GM23248 (cell line): ENCODE measurements at regions not wholly inside any gene's neighbourhood (a gene's known extent, or its start where the extent isn't known, plus 50 kb on each side); places are given as distances from the start of the nearest gene placed in this dataset.

Source experiments
- DNase-seq: peaks from one replicate; pipeline ENCODE4 v3.0.0-alpha.2; 2015
- H2AFZ ChIP-seq: fragments of 200-600 bp; sonication (generic); 2 replicates; pipeline ENCODE4 v1.6.1; 2016; ENCODE audit warnings: antibody characterized with exemption
- H3F3A ChIP-seq: fragments of 200-600 bp; sonication (generic); 2 replicates; pipeline ENCODE4 v1.6.1; 2016; ENCODE audit warnings: mild to moderate bottlenecking, antibody characterized with exemption, mixed run types; ENCODE audit not compliant: insufficient read depth
- H3K27ac ChIP-seq: fragments of 200-600 bp; sonication (generic); 2 replicates; pipeline ENCODE4 v1.5.1; 2016; ENCODE audit warnings: mild to moderate bottlenecking
- H3K27me3 ChIP-seq: fragments of 200-600 bp; sonication (generic); replicated peaks from 2 replicates; pipeline ENCODE4 v1.6.1; 2016; ENCODE audit warnings: mild to moderate bottlenecking; ENCODE audit not compliant: insufficient read depth
- H3K36me3 ChIP-seq: fragments of 200-600 bp; sonication (generic); 2 replicates; pipeline ENCODE4 v1.6.1; 2016; ENCODE audit warnings: low read depth, mild to moderate bottlenecking
- H3K4me1 ChIP-seq: fragments of 200-600 bp; sonication (generic); 2 replicates; pipeline ENCODE4 v1.6.1; 2016; ENCODE audit warnings: mild to moderate bottlenecking; ENCODE audit not compliant: insufficient read depth
- H3K4me2 ChIP-seq: fragments of 200-600 bp; sonication (generic); one replicate; pipeline ENCODE4 v1.6.1; 2016; ENCODE audit warnings: mild to moderate bottlenecking; ENCODE audit not compliant: unreplicated experiment
- H3K4me3 ChIP-seq: fragments of 200-600 bp; sonication (generic); 2 replicates; pipeline ENCODE4 v1.5.1; 2016; ENCODE audit warnings: mild to moderate bottlenecking
- H3K79me2 ChIP-seq: fragments of 200-600 bp; sonication (generic); 2 replicates; pipeline ENCODE4 v1.6.1; 2016; ENCODE audit warnings: mild to moderate bottlenecking; ENCODE audit not compliant: insufficient read depth
- H3K9ac ChIP-seq: fragments of 200-600 bp; sonication (generic); 2 replicates; pipeline ENCODE4 v1.6.1; 2016; ENCODE audit warnings: mild to moderate bottlenecking
- H3K9me2 ChIP-seq: fragments of 200-600 bp; sonication (generic); 2 replicates; pipeline ENCODE4 v1.6.1; 2016; ENCODE audit warnings: mixed run types, mild to moderate bottlenecking, moderate library complexity; ENCODE audit not compliant: insufficient read depth
- H3K9me3 ChIP-seq: fragments of 200-600 bp; sonication (generic); one replicate; pipeline ENCODE4 v1.6.1; 2017; ENCODE audit warnings: low read depth
- H4K20me1 ChIP-seq: fragments of 200-600 bp; sonication (generic); 2 replicates; pipeline ENCODE4 v1.6.0; 2016; ENCODE audit not compliant: insufficient read depth
- EZH2 ChIP-seq: fragments of 200-600 bp; sonication (generic); IDR thresholded peaks from 2 replicates; pipeline ENCODE4 v1.6.1; 2018; ENCODE audit warnings: antibody characterized with exemption, mild to moderate bottlenecking; ENCODE audit not compliant: insufficient read depth, poor library complexity, severe bottlenecking
- EZH2phosphoT487 ChIP-seq: fragments of 200-600 bp; sonication (generic); IDR thresholded peaks from 2 replicates; pipeline ENCODE4 v1.6.1; 2018; ENCODE audit warnings: antibody characterized with exemption, moderate library complexity, mild to moderate bottlenecking, low read depth; ENCODE audit not compliant: insufficient read depth
- WGBS, 2 experiments: methylation state at CpG; one replicate each; pipeline ENCODE4 v1.1.6; 2015 to 2017; ENCODE audit warnings: low lambda C conversion rate in 2 of 2, low coverage in 1 of 2; ENCODE audit errors: missing lambda C conversion rate in 2 of 2; 5-methylcytosine and 5-hydroxymethylcytosine counted together
- in situ Hi-C: fragments of 300-500 bp; cut with MboI; formaldehyde crosslinking; loops from 2 replicates; pipeline ENCODE4 v1.15.0; 2020

DNA sequence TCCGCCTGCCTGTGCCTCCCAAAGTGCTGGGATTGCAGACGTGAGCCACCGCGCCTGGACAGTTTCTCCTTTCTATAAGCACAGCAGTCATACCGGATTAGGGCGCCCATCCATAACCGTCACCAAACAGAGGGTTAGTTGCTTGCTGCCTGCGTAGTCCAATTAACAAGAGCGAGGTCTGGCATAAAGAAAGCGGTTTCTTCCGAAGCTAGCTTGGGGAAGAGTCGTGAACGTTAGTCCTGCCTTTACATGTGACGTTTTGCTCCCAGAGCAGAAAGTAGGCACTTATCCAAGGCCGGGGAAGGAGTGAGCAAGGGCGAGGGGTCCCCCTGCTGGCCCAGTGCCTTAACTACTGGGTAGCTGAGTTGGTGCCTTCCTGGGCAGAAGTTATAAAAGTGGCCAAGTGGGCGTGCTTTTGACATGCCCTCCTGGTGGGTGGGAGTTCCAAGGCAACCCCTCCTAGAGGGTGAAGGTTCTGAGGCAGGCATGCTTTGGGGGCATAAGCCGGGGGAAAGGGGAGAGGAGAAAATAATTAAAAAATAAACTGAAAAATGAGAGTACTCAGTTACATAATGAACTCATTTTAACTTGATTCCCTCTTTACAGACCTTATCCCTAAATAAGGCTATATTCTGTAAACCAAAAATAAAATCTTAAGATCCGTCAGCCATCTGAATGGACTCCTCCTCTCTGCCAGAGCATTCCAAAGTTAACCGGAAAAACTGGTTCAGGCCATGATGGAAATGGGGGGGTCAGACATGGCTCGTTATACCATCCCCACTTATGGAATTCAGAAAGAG, 88.0 kb downstream of the FAM217A start:
- H3K79me2 ChIP-seq, result peaks cover 51% of the 10 kb centered on the region
- peak overlapping the region; percentile 90 for H2AFZ ChIP-seq
- H3K4me2 ChIP-seq, result peak overlapping the region; percentile 97
- peaks cover 13% of the 10 kb centered on the region; the same call in 1 of the 2 replicates for H3F3A ChIP-seq
- H3K9me2 ChIP-seq, result no peaks in the 10 kb centered on the region
- H3K9me3 ChIP-seq, result no peaks in the 10 kb centered on the region
- peak overlapping the region; percentile 81 for H3K9ac ChIP-seq
- WGBS, 2 experiments, result 4 to 5% methylated on average over 21 of the region's 21 CpGs
- no peaks in the 10 kb centered on the region for H3K36me3 ChIP-seq
- H3K4me3 ChIP-seq, result peak overlapping the region; percentile 75
- H3K27me3 ChIP-seq, result no peaks in the 10 kb centered on the region
- H3K4me1 ChIP-seq, result 0 out of 2 replicates have a peak, but pooled peaks cover 3% of the 10 kb centered on the region
- H4K20me1 ChIP-seq, result no peaks in the 10 kb centered on the region
- no peak for TF ChIP-seq EZH2
- no peak for TF ChIP-seq EZH2phosphoT487
- H3K27ac ChIP-seq, result peak overlapping the region; percentile 71
- in situ Hi-C loops, result no loop called here
- DNase-seq, result peak; percentile 95

- H3K9me3 ChIP-seq, result no peaks in the 10 kb centered on the region
- H3F3A ChIP-seq, result peaks cover 19% of the 10 kb centered on the region
- no peaks in the 10 kb centered on the region for H3K27me3 ChIP-seq
- no peak overlapping the region for H2AFZ ChIP-seq
- in situ Hi-C loops, result no loop called here
- H3K27ac ChIP-seq, result no peak overlapping the region
- H3K79me2 ChIP-seq, result peaks cover 56% of the 10 kb centered on the region
- no peaks in the 10 kb centered on the region for H3K9me2 ChIP-seq
- H4K20me1 ChIP-seq, result no peaks in the 10 kb centered on the region
- H3K4me3 ChIP-seq, result no peak overlapping the region
- no peak overlapping the region for H3K9ac ChIP-seq
- no peak for TF ChIP-seq EZH2
- no peak for TF ChIP-seq EZH2phosphoT487
- H3K4me2 ChIP-seq, result no peak overlapping the region
- no peaks in the 10 kb centered on the region for H3K36me3 ChIP-seq
- peaks cover 9% of the 10 kb centered on the region for H3K4me1 ChIP-seq
- no peak for DNase-seq
- 90 to 96% methylated on average over 4 of the region's 4 CpGs for WGBS, 2 experiments
Measured at GRCh38 chr6:3991941-3992340, 87.0 kb downstream of the FAM217A start.

DNA sequence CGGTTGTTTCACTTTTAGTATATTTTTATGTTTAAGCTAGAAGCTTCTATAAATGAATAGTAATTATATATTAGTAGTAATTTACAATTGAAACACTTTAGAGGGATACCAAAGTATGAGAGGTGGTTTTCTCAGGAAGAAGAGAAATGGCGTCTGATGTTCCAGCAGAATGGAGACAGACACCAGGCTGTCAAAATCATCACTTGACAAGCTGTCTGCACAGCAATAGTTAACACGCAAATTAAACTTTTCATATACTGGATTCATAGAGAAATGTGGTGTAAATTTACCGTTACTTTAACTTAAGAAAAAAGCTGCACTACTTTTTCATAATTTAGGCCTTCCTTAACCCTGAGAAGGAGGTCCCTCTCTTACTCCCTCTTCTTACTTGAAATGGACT, 82.6 kb downstream of the FAM217A start:
- no peak for DNase-seq
- no peak for TF ChIP-seq EZH2phosphoT487
- no peak for TF ChIP-seq EZH2
- Histone ChIP-seq H3F3A (peaks cover 25% of the 10 kb centered on the region), H3K9me2 (no peaks in the 10 kb centered on the region), H3K4me1 (peaks cover 17% of the 10 kb centered on the region), H3K9me3 (no peaks in the 10 kb centered on the region), H3K36me3 (no peaks in the 10 kb centered on the region), H3K9ac (no peak overlapping the region), H3K4me3 (no peak overlapping the region), H3K4me2 (no peak overlapping the region), H4K20me1 (no peaks in the 10 kb centered on the region), H3K27ac (peak overlapping the region; percentile 83), H3K27me3 (no peaks in the 10 kb centered on the region), H3K79me2 (peaks cover 76% of the 10 kb centered on the region), H2AFZ (no peak overlapping the region)
- in situ Hi-C loops, result no loop called here
- 71 to 74% methylated on average over 4 of the region's 4 CpGs for WGBS, 2 experiments

- peak overlapping the region; percentile 71 for H3K9ac ChIP-seq
- H3K27ac ChIP-seq, result peak overlapping the region; percentile 83
- peak overlapping the region; percentile 45 for H3K4me3 ChIP-seq
- H3K4me1 ChIP-seq, result peaks cover 17% of the 10 kb centered on the region
- H3K79me2 ChIP-seq, result peaks cover 76% of the 10 kb centered on the region
- peak; percentile 81 for DNase-seq
- 6 to 14% methylated on average over 3 of the region's 3 CpGs for WGBS, 2 experiments
- H2AFZ ChIP-seq, result peak overlapping the region; percentile 9; the same call in 1 of the 2 replicates
- in situ Hi-C loops, result no loop called here
- no peaks in the 10 kb centered on the region for H3K9me3 ChIP-seq
- no peaks in the 10 kb centered on the region for H3K36me3 ChIP-seq
- peak overlapping the region; percentile 70 for H3K4me2 ChIP-seq
- H4K20me1 ChIP-seq, result no peaks in the 10 kb centered on the region
- no peak for TF ChIP-seq EZH2phosphoT487
- peaks cover 21% of the 10 kb centered on the region for H3F3A ChIP-seq
- H3K9me2 ChIP-seq, result no peaks in the 10 kb centered on the region
- H3K27me3 ChIP-seq, result no peaks in the 10 kb centered on the region
Measured at GRCh38 chr6:3997177-3997770, 81.7 kb downstream of the FAM217A start.
